ENCODE measurements at regions not wholly inside any gene's neighbourhood (a gene's known extent, or its start where the extent isn't known, plus 50 kb on each side); places are given as distances from the start of the nearest gene placed in this dataset.

DNA sequence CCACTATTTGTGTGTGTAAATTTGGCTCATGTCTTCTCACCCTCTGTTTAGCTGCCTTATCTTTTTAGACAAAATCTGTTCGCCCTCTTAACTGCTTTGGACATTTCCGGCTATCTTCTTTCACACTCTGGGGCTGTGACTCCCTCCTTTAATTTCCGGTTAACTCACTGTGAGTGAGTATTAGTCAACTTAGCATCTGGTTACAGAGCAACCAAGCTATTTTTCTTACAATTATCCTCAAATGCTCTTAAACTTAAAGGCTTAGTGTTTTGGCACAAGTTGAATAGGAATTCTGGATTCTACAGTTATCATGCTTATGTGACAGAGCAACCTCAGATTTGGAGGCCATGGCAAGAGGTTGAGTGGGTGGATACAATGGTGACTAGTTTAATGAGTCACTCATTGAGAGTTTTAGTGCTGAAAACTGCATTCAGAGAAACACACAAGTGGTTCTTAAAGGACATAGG is 177.6 kb upstream of the SEMA3A start:
- DNase-seq = no peak

DNA sequence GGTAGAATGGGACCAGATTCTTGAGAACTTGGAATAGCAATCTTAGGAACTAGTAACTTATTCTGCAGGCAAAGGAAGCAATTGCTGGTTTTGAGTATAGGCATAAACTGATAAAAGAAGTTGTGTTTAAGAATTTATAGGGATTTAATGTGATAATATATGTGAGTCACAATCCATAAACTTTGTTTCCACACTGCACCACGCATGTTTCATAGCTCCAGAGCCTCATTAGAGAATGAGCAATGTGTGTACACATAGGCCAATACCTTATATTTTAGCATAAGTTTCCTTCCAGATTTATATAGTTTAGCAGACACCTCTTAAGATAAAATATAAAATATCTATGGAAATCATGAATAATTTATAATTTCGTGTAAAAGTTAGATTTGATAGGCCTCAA is 175.5 kb upstream of the SEMA3A start:
- DNase-seq = no peak

DNA sequence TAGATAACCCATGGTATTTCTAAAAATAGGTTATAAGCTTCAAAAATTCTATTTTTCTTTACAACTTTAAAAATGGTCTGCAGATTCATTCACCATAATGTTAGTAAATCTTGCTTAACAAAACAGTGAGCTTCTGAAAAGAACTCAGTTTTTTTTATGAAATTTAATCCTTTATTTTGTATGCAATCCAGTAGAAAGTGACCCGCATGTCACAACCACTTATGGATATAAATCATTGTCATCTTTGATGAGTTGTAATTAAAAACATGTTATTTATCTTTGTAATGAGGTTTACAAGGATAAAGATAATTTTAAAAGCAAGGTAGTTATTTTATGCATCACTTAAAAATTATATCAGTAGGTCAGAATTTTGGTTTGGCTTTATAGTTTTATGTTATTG is 173.5 kb upstream of the SEMA3A start:
- no peak for DNase-seq

DNA sequence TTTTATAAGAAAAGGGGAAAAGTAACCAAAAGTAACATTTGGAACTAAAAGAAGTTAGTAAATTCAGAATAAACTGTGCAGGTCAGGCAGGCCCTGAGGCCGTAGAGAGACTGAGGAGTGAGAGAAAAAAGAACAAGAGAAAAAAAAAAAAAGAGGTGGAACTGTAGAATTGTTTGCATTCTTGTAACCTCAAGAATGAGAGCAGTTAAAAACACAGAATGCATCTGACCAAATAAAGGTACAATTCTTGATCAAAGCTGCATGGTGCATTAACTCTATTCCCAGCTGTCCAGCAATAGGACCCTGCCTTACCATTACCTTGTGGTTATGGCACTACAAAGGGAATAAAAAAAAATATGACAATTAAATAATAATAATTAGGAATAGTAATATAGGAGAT is 170.1 kb upstream of the SEMA3A start:
- no peak for DNase-seq

DNA sequence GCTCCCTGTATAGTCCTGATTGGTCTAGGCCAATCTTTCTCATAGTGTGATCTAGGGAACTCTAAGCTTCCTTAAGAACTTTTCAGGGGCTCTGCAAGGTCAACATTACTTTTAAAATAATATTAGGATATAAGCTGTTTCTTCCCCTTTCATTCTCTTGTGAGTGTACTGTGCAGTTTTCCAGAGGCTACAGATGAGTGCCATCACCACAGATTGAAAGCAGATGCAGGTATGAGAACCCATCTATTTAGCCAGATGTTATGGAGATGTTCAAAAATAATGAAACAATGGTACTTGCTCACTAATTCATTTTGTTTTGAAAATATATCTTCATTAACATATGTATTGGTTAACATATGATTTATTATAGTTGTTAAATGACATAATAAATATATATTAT is 169.2 kb upstream of the SEMA3A start:
- no peak for DNase-seq

- no peak for DNase-seq
Measured at GRCh38 chr7:84362828-84363227, 168.2 kb upstream of the SEMA3A start.

DNA sequence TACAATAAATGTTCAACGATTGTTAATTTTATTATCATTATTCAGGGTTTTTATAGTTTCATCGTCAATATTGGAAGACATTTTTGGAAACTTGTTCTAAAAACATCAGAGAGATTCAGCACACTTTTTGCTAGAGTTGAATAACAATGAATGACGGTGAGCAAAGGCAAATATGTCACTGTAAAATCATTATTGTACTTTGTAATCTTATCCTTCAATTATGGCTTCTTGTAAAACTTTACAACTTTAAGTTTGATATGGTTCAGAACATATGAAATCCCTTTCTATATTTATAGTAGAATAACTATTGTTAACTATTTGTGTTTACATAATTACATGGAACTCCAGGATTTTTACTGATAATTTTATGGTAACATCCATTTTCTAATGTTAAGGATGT is 167.8 kb upstream of the SEMA3A start:
- no peak for DNase-seq

DNA sequence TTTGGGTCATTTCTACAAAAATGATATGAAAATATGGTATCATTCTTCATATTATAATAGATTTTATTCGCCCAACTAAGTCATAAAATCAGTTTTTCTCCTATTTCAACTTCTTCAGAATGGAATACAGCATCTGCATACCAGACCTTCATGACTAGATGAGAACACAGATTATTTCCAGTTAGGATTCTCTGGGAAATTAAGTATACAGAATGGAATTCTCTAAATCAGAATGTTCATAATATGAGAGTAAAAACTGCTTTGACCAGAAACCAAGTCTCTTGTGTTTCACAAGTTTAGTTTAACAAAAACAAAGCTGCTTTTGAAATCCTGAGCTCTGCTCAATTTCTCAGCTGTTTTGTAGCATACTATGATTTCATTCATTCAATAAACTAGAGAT is 160.3 kb upstream of the SEMA3A start:
- no peak for DNase-seq

DNA sequence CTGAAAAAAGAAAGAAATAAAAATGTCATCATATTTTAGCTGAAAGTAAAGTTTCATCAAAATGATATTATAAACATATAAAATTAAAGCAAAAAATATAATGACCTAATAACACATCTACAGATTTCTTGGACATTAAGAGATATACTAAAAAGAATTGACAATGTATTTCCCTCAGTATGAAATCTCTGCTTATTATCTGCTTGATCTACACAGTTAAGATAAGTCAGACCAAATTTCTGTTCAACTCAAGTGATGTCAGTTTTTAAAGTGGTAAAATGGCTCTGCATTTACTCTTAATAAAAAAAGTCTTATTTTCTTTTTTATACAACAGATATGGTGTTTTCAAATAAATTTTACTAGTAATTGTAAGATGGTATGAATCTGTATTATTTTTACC is 159.4 kb upstream of the SEMA3A start:
- DNase-seq = no peak

- no peak for DNase-seq
Measured at GRCh38 chr7:84339306-84339705, 144.7 kb upstream of the SEMA3A start.

DNA sequence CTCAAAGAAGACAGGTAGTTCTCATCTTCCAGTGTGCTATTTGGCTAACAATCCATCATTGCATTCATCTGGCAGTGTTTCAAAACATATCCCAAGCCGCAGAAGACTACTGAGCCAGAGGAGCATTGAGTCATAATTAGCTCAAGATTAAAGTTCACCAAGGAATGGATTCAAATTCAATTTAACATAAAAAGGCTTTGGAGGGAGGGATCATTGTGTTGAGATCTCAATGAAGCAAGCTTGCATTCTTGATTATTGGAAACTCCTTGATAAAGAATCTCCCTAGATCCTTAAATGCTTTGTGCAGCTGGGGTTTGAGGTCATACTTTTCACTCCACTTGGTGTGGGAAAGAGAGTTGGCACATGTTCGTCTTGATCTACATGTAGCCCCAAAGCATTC is 142.8 kb upstream of the SEMA3A start:
- no peak for DNase-seq

DNA sequence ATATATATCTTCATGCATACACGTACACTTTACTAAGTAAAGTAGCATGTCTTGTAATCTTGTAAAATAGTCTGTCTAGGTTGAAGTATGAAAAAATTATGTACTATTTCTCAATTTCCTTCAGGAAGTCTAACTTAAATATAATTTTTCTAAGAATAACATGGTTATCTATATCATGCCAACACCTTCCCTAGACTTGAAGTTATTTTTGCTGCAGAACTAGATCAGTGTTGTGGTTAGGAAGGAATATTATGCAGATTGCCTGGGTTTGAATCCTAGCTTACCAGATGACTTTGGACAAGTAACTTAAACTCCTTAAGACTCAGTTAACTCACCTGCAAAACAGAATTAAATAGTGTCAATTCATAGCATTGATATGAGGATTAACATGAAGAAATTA is 142.2 kb upstream of the SEMA3A start:
- no peak for DNase-seq

GRCh38 chr7:84336303-84336702 is 141.7 kb upstream of the SEMA3A start:
- DNase-seq = no peak

GRCh38 chr7:84331616-84332015 is 137.0 kb upstream of the SEMA3A start:
- DNase-seq = no peak

GRCh38 chr7:84328571-84328970 is 134.0 kb upstream of the SEMA3A start:
- no peak for DNase-seq

GRCh38 chr7:84324136-84324630 is 129.6 kb upstream of the SEMA3A start:
- DNase-seq = no peak

DNA sequence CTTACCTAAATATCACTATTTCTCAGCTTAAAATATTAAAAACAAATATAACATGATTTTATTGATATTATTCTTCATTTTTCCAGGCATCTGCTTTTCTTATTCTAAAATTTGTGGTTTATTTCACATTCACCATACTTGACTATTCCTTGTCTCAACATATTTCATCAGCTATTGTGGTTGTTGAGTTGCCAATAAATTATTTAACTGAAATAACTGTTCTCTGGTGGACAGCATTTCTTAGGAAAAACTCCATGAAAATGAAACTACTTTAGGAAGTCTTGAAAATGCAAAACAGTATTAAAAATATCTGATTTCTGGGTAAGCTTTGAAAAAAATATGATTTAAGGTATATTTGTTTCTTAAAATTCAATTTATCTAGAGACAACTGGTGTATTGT is 122.9 kb upstream of the SEMA3A start:
- DNase-seq = no peak

- no peak for DNase-seq
Measured at GRCh38 chr7:84314263-84314662, 119.7 kb upstream of the SEMA3A start.

GRCh38 chr7:84304407-84304806 is 109.8 kb upstream of the SEMA3A start:
- no peak for DNase-seq

GRCh38 chr7:84302949-84303348 is 108.4 kb upstream of the SEMA3A start:
- DNase-seq = no peak

DNA sequence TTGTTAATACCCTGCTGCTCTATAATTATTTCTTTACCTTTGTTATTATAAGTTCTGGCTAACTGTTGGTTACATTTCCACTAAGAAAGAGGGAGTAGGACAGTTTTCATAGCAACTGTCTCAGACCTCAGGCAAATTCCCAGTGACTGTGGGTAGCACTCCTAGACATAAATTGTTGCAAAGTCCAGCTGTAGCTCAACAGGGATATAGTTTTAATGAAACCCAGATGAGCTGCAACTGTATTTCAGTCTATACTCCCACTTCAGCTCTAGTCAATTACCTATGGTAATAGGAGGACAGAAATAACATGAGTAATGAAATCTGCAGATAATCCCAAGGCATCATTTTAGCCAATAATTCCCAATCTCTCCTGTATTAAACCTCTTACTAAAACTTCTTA is 103.0 kb upstream of the SEMA3A start:
- DNase-seq = no peak

DNA sequence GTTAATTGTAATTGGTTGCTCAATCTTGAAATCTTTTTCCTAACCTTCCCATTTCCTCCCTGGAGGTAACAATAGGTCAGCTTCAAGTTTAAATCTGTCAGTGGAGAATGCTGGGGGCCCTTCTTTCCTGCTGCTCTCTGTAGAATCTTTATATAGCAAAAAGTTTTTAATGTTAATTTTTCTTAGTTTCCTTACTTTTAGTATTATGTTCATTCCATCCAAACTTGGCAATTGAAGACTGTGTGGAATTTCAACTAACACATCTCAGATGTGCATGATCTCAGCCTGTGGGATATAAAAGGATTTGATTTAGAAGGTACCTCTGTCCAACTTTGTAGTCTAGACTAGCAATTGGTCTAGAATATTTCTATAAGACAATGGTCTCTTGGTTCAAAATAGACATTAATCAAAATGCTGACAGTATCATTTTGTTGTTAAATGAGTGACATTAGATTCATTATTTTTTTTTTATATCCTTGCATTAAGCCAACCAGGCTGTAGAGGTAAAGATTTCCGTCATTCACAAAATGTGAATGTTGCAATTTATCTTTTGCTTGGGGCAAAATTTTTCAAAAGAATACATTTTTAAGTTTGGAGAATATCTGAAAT is 100.4 kb upstream of the SEMA3A start:
- DNase-seq = no peak

- DNase-seq = no peak
Measured at GRCh38 chr7:84294391-84294790, 99.8 kb upstream of the SEMA3A start.

DNA sequence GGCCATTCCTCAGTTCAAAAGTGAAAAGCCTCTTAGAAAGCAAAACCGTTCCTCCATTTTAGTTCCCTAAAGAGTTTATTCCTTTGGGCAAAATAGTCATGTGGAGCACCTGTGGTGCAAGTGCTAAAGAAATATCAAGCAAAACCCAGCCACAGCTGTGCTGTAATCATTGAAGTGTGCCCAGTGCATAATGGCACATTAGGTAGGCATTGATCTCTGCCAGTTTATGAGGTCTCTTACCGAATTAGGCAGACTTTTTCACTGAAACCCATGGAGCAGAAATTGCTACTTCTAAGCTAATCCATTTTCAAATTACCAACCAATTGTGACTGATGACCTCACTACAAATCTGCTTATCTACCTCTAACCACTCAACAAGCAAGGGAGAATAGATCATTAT is 97.2 kb upstream of the SEMA3A start:
- DNase-seq = no peak

- no peak for DNase-seq
Measured at GRCh38 chr7:84283798-84284197, 89.2 kb upstream of the SEMA3A start.

GRCh38 chr7:84281518-84281917 is 86.9 kb upstream of the SEMA3A start:
- DNase-seq = no peak

All from NCI-H1105 (cell line).